HL-60 (cell line): ENCODE measurements at regions not wholly inside any gene's neighbourhood (a gene's known extent, or its start where the extent isn't known, plus 50 kb on each side); places are given as distances from the start of the nearest gene placed in this dataset.

Experiments used
- DNase-seq, 2 experiments: peaks; one replicate each; pipeline ENCODE4 v3.0.0-alpha.2; 2010 to 2020; ENCODE audit warnings: low read depth in 1 of 2, low spot score in 1 of 2
- H3K27ac ChIP-seq: fragments of 250-450 bp; sonication (Bioruptor Pico); replicated peaks from 2 replicates; pipeline ENCODE4 v1.5.1; 2020; ENCODE audit warnings: mild to moderate bottlenecking, moderate library complexity
- H3K27me3 ChIP-seq: fragments of 250-450 bp; sonication (Bioruptor Pico); 2 replicates; pipeline ENCODE4 v1.5.1; 2021; ENCODE audit warnings: mild to moderate bottlenecking, moderate library complexity; ENCODE audit not compliant: insufficient read depth, poor library complexity, severe bottlenecking
- H3K4me3 ChIP-seq: replicated peaks from 2 replicates; pipeline ENCODE4 v1.5.1; 2011; ENCODE audit warnings: mild to moderate bottlenecking, control low read depth, low read length; ENCODE audit not compliant: insufficient read depth
- CTCF ChIP-seq: IDR thresholded peaks from one replicate; pipeline ENCODE4 v1.5.1; 2011; ENCODE audit warnings: low read length, control low read depth, inconsistent platforms; ENCODE audit not compliant: insufficient read depth
- GABPA ChIP-seq: IDR thresholded peaks from 2 replicates; pipeline ENCODE4 v1.6.1; 2012; ENCODE audit warnings: low read depth
- POLR2AphosphoS5 ChIP-seq: IDR thresholded peaks from 2 replicates; pipeline ENCODE4 v1.6.1; 2012; ENCODE audit warnings: low read depth
- REST ChIP-seq: IDR thresholded peaks from 2 replicates; pipeline ENCODE4 v1.6.1; 2012; ENCODE audit warnings: low read depth; ENCODE audit not compliant: insufficient replicate concordance
- SPI1 ChIP-seq: IDR thresholded peaks from 2 replicates; pipeline ENCODE4 v1.6.1; 2012; ENCODE audit warnings: low read depth, mild to moderate bottlenecking, borderline replicate concordance

- no peak for TF ChIP-seq POLR2AphosphoS5
- no peak for TF ChIP-seq GABPA
- TF ChIP-seq CTCF: no peak
- TF ChIP-seq REST: no peak
- Histone ChIP-seq H3K27me3 (no peaks in the 10 kb centered on the region), H3K4me3 (no peak overlapping the region), H3K27ac (no peak overlapping the region)
- DNase-seq: no peak
Measured at GRCh38 chr7:69205581-69205980, 392.7 kb upstream of the AUTS2 start.

- no peak overlapping the region for H3K4me3 ChIP-seq
- no peak for TF ChIP-seq REST
- TF ChIP-seq POLR2AphosphoS5: no peak
- DNase-seq: no peak
- no peaks in the 10 kb centered on the region for H3K27me3 ChIP-seq
- H3K27ac ChIP-seq: no peak overlapping the region
Measured at GRCh38 chr7:69208276-69208675, 390.0 kb upstream of the AUTS2 start.

- DNase-seq: no peak
- Histone ChIP-seq H3K27ac (no peak overlapping the region), H3K27me3 (no peaks in the 10 kb centered on the region), H3K4me3 (no peak overlapping the region)
- no peak for TF ChIP-seq POLR2AphosphoS5
- no peak for TF ChIP-seq REST
- no peak for TF ChIP-seq SPI1
- no peak for TF ChIP-seq CTCF
- TF ChIP-seq GABPA: no peak
Measured at GRCh38 chr7:69208848-69209247, 389.4 kb upstream of the AUTS2 start.

GRCh38 chr7:69211336-69211735 lies 386.9 kb upstream of the AUTS2 start:
- Histone ChIP-seq H3K27ac (no peak overlapping the region), H3K4me3 (no peak overlapping the region), H3K27me3 (no peaks in the 10 kb centered on the region)
- DNase-seq: no peak
- no peak for TF ChIP-seq POLR2AphosphoS5
- TF ChIP-seq GABPA: no peak
- no peak for TF ChIP-seq CTCF
- TF ChIP-seq SPI1: no peak
- TF ChIP-seq REST: no peak
